ENCODE measurements at regions not wholly inside any gene's neighbourhood (a gene's known extent, or its start where the extent isn't known, plus 50 kb on each side); places are given as distances from the start of the nearest gene placed in this dataset.

- Histone ChIP-seq H3K9ac (ENCODE audit: low read depth, low read length) (no peak overlapping the region), H3K27me3 (ENCODE audit: control insufficient read depth, insufficient read depth, low read length) (no peaks in the 10 kb centered on the region), H3K4me2 (ENCODE audit: low read length) (no peak overlapping the region), H3K36me3 (ENCODE audit: insufficient read depth, low read length) (no peaks in the 10 kb centered on the region), H3K4me3 (ENCODE audit: low read length) (no peak overlapping the region), H3K9me3 (replicated peaks; ENCODE audit: low read length) (no peaks in the 10 kb centered on the region), H3K4me1 (ENCODE audit: control insufficient read depth, insufficient read depth, low read length) (no peaks in the 10 kb centered on the region)
Observed at GRCh38 chr1:199113265-199113869, 474.5 kb downstream of the PTPRC start.

- H3K4me3 ChIP-seq (ENCODE audit: low read length) = no peak overlapping the region
- H3K4me2 ChIP-seq (ENCODE audit: low read length) = no peak overlapping the region
- no peaks in the 10 kb centered on the region for H3K9me3 ChIP-seq (replicated peaks; ENCODE audit: low read length)
- no peaks in the 10 kb centered on the region for H3K36me3 ChIP-seq (ENCODE audit: insufficient read depth, low read length)
- no peak overlapping the region for H3K9ac ChIP-seq (ENCODE audit: low read depth, low read length)
- no peaks in the 10 kb centered on the region for H3K4me1 ChIP-seq (ENCODE audit: control insufficient read depth, insufficient read depth, low read length)
- H3K27me3 ChIP-seq (ENCODE audit: control insufficient read depth, insufficient read depth, low read length) = no peaks in the 10 kb centered on the region
Observed at GRCh38 chr1:199116488-199116887, 477.6 kb downstream of the PTPRC start.

GRCh38 chr1:199121047-199121446 is 482.2 kb downstream of the PTPRC start:
- Histone ChIP-seq H3K9ac (ENCODE audit: low read depth, low read length) (no peak overlapping the region), H3K27me3 (ENCODE audit: control insufficient read depth, insufficient read depth, low read length) (no peaks in the 10 kb centered on the region), H3K36me3 (ENCODE audit: insufficient read depth, low read length) (no peaks in the 10 kb centered on the region), H3K4me2 (ENCODE audit: low read length) (no peak overlapping the region), H3K4me3 (ENCODE audit: low read length) (no peak overlapping the region), H3K4me1 (ENCODE audit: control insufficient read depth, insufficient read depth, low read length) (peaks cover 10% of the 10 kb centered on the region), H3K9me3 (replicated peaks; ENCODE audit: low read length) (no peaks in the 10 kb centered on the region)

- Histone ChIP-seq H3K36me3 (ENCODE audit: insufficient read depth, low read length) (no peaks in the 10 kb centered on the region), H3K4me2 (ENCODE audit: low read length) (no peak overlapping the region), H3K9ac (ENCODE audit: low read depth, low read length) (no peak overlapping the region), H3K9me3 (replicated peaks; ENCODE audit: low read length) (no peaks in the 10 kb centered on the region), H3K4me1 (ENCODE audit: control insufficient read depth, insufficient read depth, low read length) (peaks cover 10% of the 10 kb centered on the region), H3K4me3 (ENCODE audit: low read length) (no peak overlapping the region), H3K27me3 (ENCODE audit: control insufficient read depth, insufficient read depth, low read length) (no peaks in the 10 kb centered on the region)
Observed at GRCh38 chr1:199122085-199122484, 483.2 kb downstream of the PTPRC start.

- Histone ChIP-seq H3K36me3 (ENCODE audit: insufficient read depth, low read length) (no peaks in the 10 kb centered on the region), H3K9me3 (replicated peaks; ENCODE audit: low read length) (no peaks in the 10 kb centered on the region), H3K4me2 (ENCODE audit: low read length) (no peak overlapping the region), H3K27me3 (ENCODE audit: control insufficient read depth, insufficient read depth, low read length) (no peaks in the 10 kb centered on the region), H3K4me1 (ENCODE audit: control insufficient read depth, insufficient read depth, low read length) (peaks cover 10% of the 10 kb centered on the region), H3K9ac (ENCODE audit: low read depth, low read length) (peak overlapping the region; percentile 9), H3K4me3 (ENCODE audit: low read length) (no peak overlapping the region)
Observed at GRCh38 chr1:199122532-199123311, 483.9 kb downstream of the PTPRC start.

- no peaks in the 10 kb centered on the region for H3K9me3 ChIP-seq (replicated peaks; ENCODE audit: low read length)
- no peak overlapping the region for H3K4me3 ChIP-seq (ENCODE audit: low read length)
- no peaks in the 10 kb centered on the region for H3K27me3 ChIP-seq (ENCODE audit: control insufficient read depth, insufficient read depth, low read length)
- H3K4me1 ChIP-seq (ENCODE audit: control insufficient read depth, insufficient read depth, low read length) = peaks cover 10% of the 10 kb centered on the region
- no peaks in the 10 kb centered on the region for H3K36me3 ChIP-seq (ENCODE audit: insufficient read depth, low read length)
- H3K4me2 ChIP-seq (ENCODE audit: low read length) = no peak overlapping the region
- H3K9ac ChIP-seq (ENCODE audit: low read depth, low read length) = no peak overlapping the region
Observed at GRCh38 chr1:199123615-199124014, 484.8 kb downstream of the PTPRC start.

- Histone ChIP-seq H3K36me3 (ENCODE audit: insufficient read depth, low read length) (no peaks in the 10 kb centered on the region), H3K4me2 (ENCODE audit: low read length) (no peak overlapping the region), H3K4me3 (ENCODE audit: low read length) (no peak overlapping the region), H3K4me1 (ENCODE audit: control insufficient read depth, insufficient read depth, low read length) (peaks cover 14% of the 10 kb centered on the region), H3K9me3 (replicated peaks; ENCODE audit: low read length) (no peaks in the 10 kb centered on the region), H3K9ac (ENCODE audit: low read depth, low read length) (no peak overlapping the region), H3K27me3 (ENCODE audit: control insufficient read depth, insufficient read depth, low read length) (no peaks in the 10 kb centered on the region)
Observed at GRCh38 chr1:199124351-199124750, 485.5 kb downstream of the PTPRC start.

- Histone ChIP-seq H3K4me1 (ENCODE audit: control insufficient read depth, insufficient read depth, low read length) (peaks cover 4% of the 10 kb centered on the region), H3K4me2 (ENCODE audit: low read length) (no peak overlapping the region), H3K4me3 (ENCODE audit: low read length) (no peak overlapping the region), H3K36me3 (ENCODE audit: insufficient read depth, low read length) (no peaks in the 10 kb centered on the region), H3K27me3 (ENCODE audit: control insufficient read depth, insufficient read depth, low read length) (no peaks in the 10 kb centered on the region), H3K9me3 (replicated peaks; ENCODE audit: low read length) (no peaks in the 10 kb centered on the region), H3K9ac (ENCODE audit: low read depth, low read length) (no peak overlapping the region)
Observed at GRCh38 chr1:199129247-199129646, 490.4 kb downstream of the PTPRC start.

- Histone ChIP-seq H3K4me2 (ENCODE audit: low read length) (no peak overlapping the region), H3K9ac (ENCODE audit: low read depth, low read length) (no peak overlapping the region), H3K9me3 (replicated peaks; ENCODE audit: low read length) (no peaks in the 10 kb centered on the region)
Observed at GRCh38 chr1:199132006-199132405, 493.2 kb downstream of the PTPRC start.

GRCh38 chr1:199135901-199136300 is 497.1 kb downstream of the PTPRC start:
- H3K4me2 ChIP-seq (ENCODE audit: low read length) = no peak overlapping the region
- no peaks in the 10 kb centered on the region for H3K4me1 ChIP-seq (ENCODE audit: control insufficient read depth, insufficient read depth, low read length)
- no peak overlapping the region for H3K4me3 ChIP-seq (ENCODE audit: low read length)
- H3K36me3 ChIP-seq (ENCODE audit: insufficient read depth, low read length) = no peaks in the 10 kb centered on the region
- H3K9me3 ChIP-seq (replicated peaks; ENCODE audit: low read length) = no peaks in the 10 kb centered on the region
- no peaks in the 10 kb centered on the region for H3K27me3 ChIP-seq (ENCODE audit: control insufficient read depth, insufficient read depth, low read length)
- H3K9ac ChIP-seq (ENCODE audit: low read depth, low read length) = no peak overlapping the region

More at GRCh38 chr1:199132006-199132405, 493.2 kb downstream of the PTPRC start:
- H3K4me1 ChIP-seq (ENCODE audit: control insufficient read depth, insufficient read depth, low read length) = peaks cover 4% of the 10 kb centered on the region
- no peaks in the 10 kb centered on the region for H3K27me3 ChIP-seq (ENCODE audit: control insufficient read depth, insufficient read depth, low read length)
- H3K36me3 ChIP-seq (ENCODE audit: insufficient read depth, low read length) = no peaks in the 10 kb centered on the region
- no peak overlapping the region for H3K4me3 ChIP-seq (ENCODE audit: low read length)

- Histone ChIP-seq H3K4me3 (ENCODE audit: low read length) (no peak overlapping the region), H3K4me1 (ENCODE audit: control insufficient read depth, insufficient read depth, low read length) (no peaks in the 10 kb centered on the region), H3K27me3 (ENCODE audit: control insufficient read depth, insufficient read depth, low read length) (no peaks in the 10 kb centered on the region), H3K4me2 (ENCODE audit: low read length) (no peak overlapping the region), H3K9me3 (replicated peaks; ENCODE audit: low read length) (no peaks in the 10 kb centered on the region), H3K36me3 (ENCODE audit: insufficient read depth, low read length) (no peaks in the 10 kb centered on the region), H3K9ac (ENCODE audit: low read depth, low read length) (no peak overlapping the region)
Observed at GRCh38 chr1:199138061-199138460, 499.2 kb downstream of the PTPRC start.

GRCh38 chr1:199149591-199149990 is 510.8 kb downstream of the PTPRC start:
- no peaks in the 10 kb centered on the region for H3K9me3 ChIP-seq (replicated peaks; ENCODE audit: low read length)

More at GRCh38 chr1:199149591-199149990, 510.8 kb downstream of the PTPRC start:
- no peaks in the 10 kb centered on the region for H3K27me3 ChIP-seq (ENCODE audit: control insufficient read depth, insufficient read depth, low read length)
- no peaks in the 10 kb centered on the region for H3K4me1 ChIP-seq (ENCODE audit: control insufficient read depth, insufficient read depth, low read length)
- no peak overlapping the region for H3K9ac ChIP-seq (ENCODE audit: low read depth, low read length)
- no peaks in the 10 kb centered on the region for H3K36me3 ChIP-seq (ENCODE audit: insufficient read depth, low read length)
- H3K4me2 ChIP-seq (ENCODE audit: low read length) = no peak overlapping the region
- H3K4me3 ChIP-seq (ENCODE audit: low read length) = no peak overlapping the region

All from skeletal muscle satellite cell (primary cell).